Colonic mucosa (tissue), 4 donors: ENCODE measurements at regions not wholly inside any gene's neighbourhood (a gene's known extent, or its start where the extent isn't known, plus 50 kb on each side); places are given as distances from the start of the nearest gene placed in this dataset.

ENCODE experiments used
- DNase-seq: peaks from one replicate; pipeline ENCODE4 v3.0.0-alpha.2; 2020
- H3K27ac ChIP-seq: fragments of 200-600 bp; one replicate; pipeline ENCODE4 v1.8.0; 2021
- H3K27me3 ChIP-seq: fragments of 200-600 bp; one replicate; pipeline ENCODE4 v1.8.0; 2021
- H3K36me3 ChIP-seq: fragments of 200-600 bp; one replicate; pipeline ENCODE4 v1.8.0; 2021
- H3K4me1 ChIP-seq: fragments of 200-600 bp; one replicate; pipeline ENCODE4 v1.8.0; 2021; ENCODE audit warnings: mild to moderate bottlenecking
- H3K4me3 ChIP-seq: fragments of 200-600 bp; one replicate; pipeline ENCODE4 v1.8.0; 2021
- H3K9ac ChIP-seq, 2 donors: one replicate each; pipeline ENCODE4 v1.7.0; 2013; ENCODE audit warnings: control low read depth in 2 of 2, low read depth in 2 of 2, low read length in 2 of 2
- H3K9me3 ChIP-seq: fragments of 200-600 bp; one replicate; pipeline ENCODE4 v1.8.0; 2021
- CTCF ChIP-seq: fragments of 200-600 bp; IDR thresholded peaks from one replicate; pipeline ENCODE4 v1.8.0; 2022; ENCODE audit warnings: antibody characterized with exemption, mild to moderate bottlenecking
- intact Hi-C: fragments of 100-400 bp; cut with DNase I; formaldehyde crosslinking; loops from one replicate; pipeline ENCODE4 v1.14.1; 2022
- donor health status: healthy.
- donor health status: DM: no; HTN: no; CAD: no.
- donor health status: DM: no; HTN: no; CAD: no.

GRCh38 chr10:30765022-30765615, 135.6 kb upstream of the LYZL2 start:
- TF ChIP-seq CTCF: no peak
- intact Hi-C loops: no loop called here

GRCh38 chr10:30763918-30764317, 134.4 kb upstream of the LYZL2 start:
- TF ChIP-seq CTCF: no peak
- Histone ChIP-seq H3K4me1 (no peaks in the 10 kb centered on the region), H3K9me3 (no peaks in the 10 kb centered on the region), H3K4me3 (no peak overlapping the region), H3K9ac (no peak overlapping the region), H3K27me3 (no peaks in the 10 kb centered on the region), H3K36me3 (no peaks in the 10 kb centered on the region), H3K27ac (no peak overlapping the region)
- intact Hi-C loops: no loop called here
- no peak for DNase-seq

More at GRCh38 chr10:30765022-30765615, 135.6 kb upstream of the LYZL2 start:
- H3K36me3 ChIP-seq: no peaks in the 10 kb centered on the region
- no peak overlapping the region for H3K9ac ChIP-seq
- H3K4me3 ChIP-seq: no peak overlapping the region
- DNase-seq: no peak
- no peak overlapping the region for H3K27ac ChIP-seq
- H3K4me1 ChIP-seq: no peaks in the 10 kb centered on the region
- H3K27me3 ChIP-seq: no peaks in the 10 kb centered on the region
- H3K9me3 ChIP-seq: no peaks in the 10 kb centered on the region

- H3K4me3 ChIP-seq: no peak overlapping the region
- no peaks in the 10 kb centered on the region for H3K27me3 ChIP-seq
- H3K27ac ChIP-seq: no peak overlapping the region
- no peak for DNase-seq
- TF ChIP-seq CTCF: no peak
- H3K4me1 ChIP-seq: no peaks in the 10 kb centered on the region
- H3K9ac ChIP-seq: no peak overlapping the region
- intact Hi-C loops: no loop called here
- H3K9me3 ChIP-seq: no peaks in the 10 kb centered on the region
- no peaks in the 10 kb centered on the region for H3K36me3 ChIP-seq
These were observed 133.1 kb upstream of the LYZL2 start for GRCh38 chr10:30762620-30763019.

- intact Hi-C loops: no loop called here
- no peak for DNase-seq
- no peaks in the 10 kb centered on the region for H3K4me1 ChIP-seq
- H3K9me3 ChIP-seq: no peaks in the 10 kb centered on the region
- no peaks in the 10 kb centered on the region for H3K36me3 ChIP-seq
- H3K27ac ChIP-seq: no peak overlapping the region
- H3K4me3 ChIP-seq: no peak overlapping the region
- H3K27me3 ChIP-seq: no peaks in the 10 kb centered on the region
- no peak for TF ChIP-seq CTCF
- no peak overlapping the region for H3K9ac ChIP-seq
These were observed 129.9 kb upstream of the LYZL2 start for GRCh38 chr10:30759423-30759822.

- no peaks in the 10 kb centered on the region for H3K9me3 ChIP-seq
- no peak overlapping the region for H3K4me3 ChIP-seq
- H3K9ac ChIP-seq: no peak overlapping the region
- intact Hi-C loops: no loop called here
- H3K27me3 ChIP-seq: no peaks in the 10 kb centered on the region
- no peak overlapping the region for H3K27ac ChIP-seq
- TF ChIP-seq CTCF: no peak
- H3K36me3 ChIP-seq: no peaks in the 10 kb centered on the region
- no peak for DNase-seq
- no peaks in the 10 kb centered on the region for H3K4me1 ChIP-seq
These were observed 128.8 kb upstream of the LYZL2 start for GRCh38 chr10:30758338-30758737.

- Histone ChIP-seq H3K9me3 (no peaks in the 10 kb centered on the region), H3K4me3 (no peak overlapping the region), H3K27ac (no peak overlapping the region), H3K36me3 (no peaks in the 10 kb centered on the region), H3K4me1 (no peaks in the 10 kb centered on the region), H3K9ac (no peak overlapping the region), H3K27me3 (no peaks in the 10 kb centered on the region)
- intact Hi-C loops: no loop called here
- DNase-seq: no peak
- TF ChIP-seq CTCF: no peak
These were observed 127.3 kb upstream of the LYZL2 start for GRCh38 chr10:30756896-30757295.
